ENCODE measurements at regions not wholly inside any gene's neighbourhood (a gene's known extent, or its start where the extent isn't known, plus 50 kb on each side); places are given as distances from the start of the nearest gene placed in this dataset.

DNA sequence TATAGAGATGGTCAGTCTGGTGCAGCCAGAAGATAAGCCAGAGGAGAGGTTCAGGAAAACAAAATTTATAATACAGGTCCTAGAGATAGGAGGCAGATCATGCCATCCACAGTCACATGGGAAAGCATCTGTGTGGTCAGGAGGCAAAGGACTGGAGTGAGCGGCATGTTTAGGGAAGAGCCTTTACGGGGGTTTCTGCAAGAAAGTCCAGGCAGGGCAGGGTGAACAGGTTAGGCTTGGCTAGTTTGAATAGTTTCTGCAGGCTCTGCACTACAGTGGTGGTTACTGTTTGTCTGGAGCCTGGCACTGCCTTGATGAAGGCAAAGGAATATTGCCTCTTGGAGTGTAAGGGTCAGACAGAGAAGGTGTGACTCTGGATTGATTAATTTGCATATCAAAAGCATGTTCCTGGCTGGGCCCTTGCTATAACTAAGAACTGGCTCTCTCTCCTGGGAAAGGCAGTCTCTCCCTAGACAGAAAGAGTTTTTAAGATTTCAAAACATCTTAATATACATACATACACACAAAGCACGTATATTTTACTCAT lies 1034.7 kb upstream of the CHAC2 start:
- TF ChIP-seq EZH2phosphoT487 (IDR thresholded peaks at IDR 0.05; ENCODE audit: insufficient read depth, low read depth) (no peak), EZH2 (IDR thresholded peaks at IDR 0.05; ENCODE audit: insufficient read depth, poor library complexity, severe bottlenecking) (no peak)

All from GM23248 (cell line).